ENCODE measurements at regions not wholly inside any gene's neighbourhood (a gene's known extent, or its start where the extent isn't known, plus 50 kb on each side); places are given as distances from the start of the nearest gene placed in this dataset.

DNA sequence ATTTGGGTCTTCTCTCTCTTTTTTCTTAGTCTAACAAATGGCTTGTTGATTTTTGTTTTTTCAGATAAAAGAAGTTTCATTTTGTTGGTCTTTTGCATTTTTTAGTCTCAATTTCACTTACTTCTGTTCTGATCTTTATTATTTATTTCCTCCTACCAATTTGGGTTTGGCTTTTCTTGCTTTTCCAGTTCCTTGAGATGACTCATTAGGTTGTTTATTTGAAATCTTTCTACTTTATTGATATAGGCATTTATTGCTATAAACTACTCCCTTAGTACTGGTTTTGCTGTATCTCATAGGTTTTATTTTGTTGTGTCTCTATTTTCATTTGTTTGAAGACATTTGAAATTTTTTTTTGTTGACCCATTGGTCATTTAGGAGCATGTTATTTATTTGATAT lies 152.2 kb upstream of the MPHOSPH6 start (continued):
- TF ChIP-seq ZNF217 (IDR thresholded peaks at IDR 0.05), result no peak
- TF ChIP-seq, protein P1, sequence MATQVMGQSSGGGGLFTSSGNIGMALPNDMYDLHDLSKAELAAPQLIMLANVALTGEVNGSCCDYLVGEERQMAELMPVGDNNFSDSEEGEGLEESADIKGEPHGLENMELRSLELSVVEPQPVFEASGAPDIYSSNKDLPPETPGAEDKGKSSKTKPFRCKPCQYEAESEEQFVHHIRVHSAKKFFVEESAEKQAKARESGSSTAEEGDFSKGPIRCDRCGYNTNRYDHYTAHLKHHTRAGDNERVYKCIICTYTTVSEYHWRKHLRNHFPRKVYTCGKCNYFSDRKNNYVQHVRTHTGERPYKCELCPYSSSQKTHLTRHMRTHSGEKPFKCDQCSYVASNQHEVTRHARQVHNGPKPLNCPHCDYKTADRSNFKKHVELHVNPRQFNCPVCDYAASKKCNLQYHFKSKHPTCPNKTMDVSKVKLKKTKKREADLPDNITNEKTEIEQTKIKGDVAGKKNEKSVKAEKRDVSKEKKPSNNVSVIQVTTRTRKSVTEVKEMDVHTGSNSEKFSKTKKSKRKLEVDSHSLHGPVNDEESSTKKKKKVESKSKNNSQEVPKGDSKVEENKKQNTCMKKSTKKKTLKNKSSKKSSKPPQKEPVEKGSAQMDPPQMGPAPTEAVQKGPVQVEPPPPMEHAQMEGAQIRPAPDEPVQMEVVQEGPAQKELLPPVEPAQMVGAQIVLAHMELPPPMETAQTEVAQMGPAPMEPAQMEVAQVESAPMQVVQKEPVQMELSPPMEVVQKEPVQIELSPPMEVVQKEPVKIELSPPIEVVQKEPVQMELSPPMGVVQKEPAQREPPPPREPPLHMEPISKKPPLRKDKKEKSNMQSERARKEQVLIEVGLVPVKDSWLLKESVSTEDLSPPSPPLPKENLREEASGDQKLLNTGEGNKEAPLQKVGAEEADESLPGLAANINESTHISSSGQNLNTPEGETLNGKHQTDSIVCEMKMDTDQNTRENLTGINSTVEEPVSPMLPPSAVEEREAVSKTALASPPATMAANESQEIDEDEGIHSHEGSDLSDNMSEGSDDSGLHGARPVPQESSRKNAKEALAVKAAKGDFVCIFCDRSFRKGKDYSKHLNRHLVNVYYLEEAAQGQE (IDR thresholded peaks at IDR 0.05; ENCODE audit: low read depth, low read length), result no peak

DNA sequence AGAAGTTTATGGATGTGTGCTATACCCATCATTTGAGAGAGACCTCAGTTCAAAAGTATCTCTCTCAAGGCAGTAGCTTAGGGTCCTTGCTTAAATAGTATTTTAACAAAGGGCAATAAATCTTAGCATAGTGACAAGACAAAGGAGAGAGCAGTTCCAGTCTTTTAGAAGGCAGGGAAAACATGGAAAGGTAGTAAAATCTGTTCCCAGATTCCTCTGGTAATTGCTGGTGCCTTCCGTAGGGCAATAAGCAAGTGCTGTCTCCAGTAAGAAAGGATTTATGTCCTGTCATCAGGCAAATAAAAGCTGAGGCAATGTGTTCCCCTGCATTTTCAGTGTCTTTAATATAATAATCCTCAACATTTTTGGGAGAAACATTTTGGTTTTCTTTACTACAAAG lies 149.0 kb upstream of the MPHOSPH6 start:
- H4K20me1 ChIP-seq (ENCODE audit: control insufficient read depth, insufficient read depth), result no peaks in the 10 kb centered on the region

More for the DNA sequence above, 149.0 kb upstream of the MPHOSPH6 start:
- no peak for DNase-seq (ENCODE audit: low read depth, low spot score)
- ChIA-PET RAD21 (ENCODE audit: unreplicated experiment) (no interaction called here), CTCF (interaction anchor here (0.9 kb wide), 1 partner anchor 26 kb away, joined by 3 read pairs; no protein-coding TSS in a partner anchor), SMC1A (ENCODE audit: uncharacterized antibody, unreplicated experiment) (no interaction called here), POLR2A (no interaction called here)
- H3K27me3 ChIP-seq (replicated peaks in 1 of 2; ENCODE audit: control insufficient read depth in 2 of 2, insufficient read depth in 2 of 2, low read length in 1 of 2), result no peaks in the 10 kb centered on the region
- no peaks in the 10 kb centered on the region; the same call in 1 of the 3 replicates for H3K9me3 ChIP-seq (replicated peaks; ENCODE audit: control insufficient read depth, insufficient read depth, low read length)
- H2AFZ ChIP-seq (ENCODE audit: control insufficient read depth, low read depth, low read length), result no peak overlapping the region
- no peak for TF ChIP-seq RFX5 (IDR thresholded peaks at IDR 0.05; ENCODE audit: low read depth, low read length)
- TF ChIP-seq CEBPB (IDR thresholded peaks at IDR 0.05; ENCODE audit: borderline replicate concordance in 1 of 2, low read depth in 2 of 2, low read length in 2 of 2), result no peak
- TF ChIP-seq TAF1 (IDR thresholded peaks at IDR 0.05; ENCODE audit: borderline replicate concordance, low read depth, low read length), result no peak
- TF ChIP-seq ZNF217 (IDR thresholded peaks at IDR 0.05), result no peak
- TF ChIP-seq NR2C1 (IDR thresholded peaks at IDR 0.05), result no peak
- TF ChIP-seq SUPT20H (IDR thresholded peaks at IDR 0.05; ENCODE audit: borderline replicate concordance, control insufficient read depth, low read depth, low read length), result no peak
- TF ChIP-seq CTCF (IDR thresholded peaks at IDR 0.05 in 2 of 3, conservative IDR thresholded peaks at IDR 0.05 in 1 of 3; ENCODE audit: control insufficient read depth in 2 of 3, extremely low read depth in 1 of 3, insufficient read depth in 1 of 3, low read depth in 3 of 3, low read length in 3 of 3), result no peak
- TF ChIP-seq KAT2A (conservative IDR thresholded peaks at IDR 0.05; ENCODE audit: control insufficient read depth, low read depth, low read length), result no peak
- TF ChIP-seq PAX8 (IDR thresholded peaks at IDR 0.05), result no peak
- TF ChIP-seq HDAC6 (IDR thresholded peaks at IDR 0.05; ENCODE audit: unreplicated experiment), result no peak
- TF ChIP-seq MYB (IDR thresholded peaks at IDR 0.05; ENCODE audit: borderline replicate concordance, low read depth, low read length), result no peak
- no peak for TF ChIP-seq SREBF1 (IDR thresholded peaks at IDR 0.05; ENCODE audit: low read length)
- no peak for TF ChIP-seq SMAD5 (IDR thresholded peaks at IDR 0.05; ENCODE audit: low read depth)
- no peak for TF ChIP-seq NBN (IDR thresholded peaks at IDR 0.05)
- no peak for TF ChIP-seq CBFB (IDR thresholded peaks at IDR 0.05; ENCODE audit: low read depth)
- no peak for ATAC-seq
- no peak overlapping the region for H3K9ac ChIP-seq (ENCODE audit: control insufficient read depth, insufficient read depth, low read length)
- intact Hi-C loops (cut with micrococcal nuclease; ENCODE audit: unreplicated experiment), result no loop called here
- BruUV-seq (replicated peaks), result no TSS peak
- no peaks in the 10 kb centered on the region for H3K4me1 ChIP-seq (ENCODE audit: control insufficient read depth, insufficient read depth, low read length)
- in situ Hi-C loops (cut with MboI), result no loop called here
- no peak overlapping the region for H3K4me3 ChIP-seq
- WGBS (ENCODE audit: insufficient coverage, insufficient replicate concordance, low lambda C conversion rate, missing lambda C conversion rate), result 89% methylated on average over 1 of the region's 1 CpG
- H3K36me3 ChIP-seq (ENCODE audit: control insufficient read depth in 2 of 2, insufficient read depth in 2 of 2, low read length in 1 of 2), result no peaks in the 10 kb centered on the region
- no peaks in the 10 kb centered on the region for H3K79me2 ChIP-seq (ENCODE audit: control insufficient read depth, insufficient read depth, low read length)
- no peak for FAIRE-seq
- no peak overlapping the region for H3K27ac ChIP-seq (ENCODE audit: control insufficient read depth, insufficient read depth)
- H3K4me2 ChIP-seq (ENCODE audit: control insufficient read depth, insufficient read depth), result no peak overlapping the region

Measured in GM12878 (cell line).